Astrocyte (in vitro differentiated cells and primary cell): ENCODE measurements at regions not wholly inside any gene's neighbourhood (a gene's known extent, or its start where the extent isn't known, plus 50 kb on each side); places are given as distances from the start of the nearest gene placed in this dataset.
"Not testable (repeated sequence)": the region's sequence is repeated elsewhere in the genome, so short reads cannot be mapped to it uniquely, and the experiment has no call there.

ENCODE experiments used
- DNase-seq: peaks from one replicate; pipeline ENCODE4 v3.0.0-alpha.2; 2010; ENCODE audit warnings: low read depth
- FAIRE-seq: peaks from 2 replicates; lab custom pipeline; 2011; peaks lifted over from hg19 to GRCh38; lab: Jason Lieb, UNC
- H2AFZ ChIP-seq: 2 replicates; pipeline ENCODE4 v1.6.0; 2012; ENCODE audit warnings: low read depth, low read length, inconsistent platforms
- H3K27ac ChIP-seq: 2 replicates; pipeline ENCODE4 v1.5.1; 2011; ENCODE audit warnings: low read depth, low read length, inconsistent platforms
- H3K27me3 ChIP-seq: 2 replicates; pipeline ENCODE4 v1.6.0; 2011; ENCODE audit warnings: low read length, inconsistent platforms; ENCODE audit not compliant: insufficient read depth
- H3K36me3 ChIP-seq: 2 replicates; pipeline ENCODE4 v1.5.1; 2011; ENCODE audit warnings: low read length, inconsistent platforms; ENCODE audit not compliant: insufficient read depth
- H3K4me1 ChIP-seq: 2 replicates; pipeline ENCODE4 v1.5.1; 2011; ENCODE audit warnings: low read length, inconsistent platforms; ENCODE audit not compliant: insufficient read depth
- H3K4me2 ChIP-seq: 2 replicates; pipeline ENCODE4 v1.6.0; 2012; ENCODE audit warnings: low read length, inconsistent platforms
- H3K4me3 ChIP-seq: 2 replicates; pipeline ENCODE4 v1.5.1; 2011; ENCODE audit warnings: low read depth, mild to moderate bottlenecking, low read length, inconsistent platforms; ENCODE audit not compliant: insufficient read depth
- H3K79me2 ChIP-seq: 2 replicates; pipeline ENCODE4 v1.6.0; 2012; ENCODE audit warnings: mild to moderate bottlenecking, low read length, inconsistent platforms; ENCODE audit not compliant: insufficient read depth
- H3K9ac ChIP-seq: 2 replicates; pipeline ENCODE4 v1.6.0; 2012; ENCODE audit warnings: mild to moderate bottlenecking, low read length, inconsistent platforms
- H3K9me3 ChIP-seq: 2 replicates; pipeline ENCODE4 v1.5.1; 2012; ENCODE audit warnings: low read depth, mild to moderate bottlenecking, low read length, inconsistent platforms; ENCODE audit not compliant: insufficient read depth
- H4K20me1 ChIP-seq: 2 replicates; pipeline ENCODE4 v1.6.0; 2012; ENCODE audit warnings: low read length, inconsistent platforms; ENCODE audit not compliant: insufficient read depth
- H3K27ac Mint-ChIP-seq: one replicate; pipeline ENCODE4 v1.8.0; 2021; ENCODE audit warnings: mild to moderate bottlenecking, mixed read lengths; ENCODE audit not compliant: unreplicated experiment
- H3K27me3 Mint-ChIP-seq: one replicate; pipeline ENCODE4 v1.8.0; 2021; ENCODE audit warnings: low read depth, mixed read lengths; ENCODE audit not compliant: unreplicated experiment
- H3K36me3 Mint-ChIP-seq: one replicate; pipeline ENCODE4 v1.8.0; 2021; ENCODE audit warnings: low read depth, mixed read lengths; ENCODE audit not compliant: unreplicated experiment
- H3K4me1 Mint-ChIP-seq: one replicate; pipeline ENCODE4 v1.8.0; 2021; ENCODE audit warnings: low read depth, mixed read lengths; ENCODE audit not compliant: unreplicated experiment
- H3K4me3 Mint-ChIP-seq: one replicate; pipeline ENCODE4 v1.8.0; 2021; ENCODE audit warnings: mild to moderate bottlenecking, moderate library complexity, mixed read lengths; ENCODE audit not compliant: unreplicated experiment
- H3K9me3 Mint-ChIP-seq: one replicate; pipeline ENCODE4 v1.8.0; 2021; ENCODE audit warnings: mild to moderate bottlenecking, mixed read lengths; ENCODE audit not compliant: unreplicated experiment
- CTCF ChIP-seq: IDR thresholded peaks from 2 replicates; pipeline ENCODE4 v1.5.1; 2011; ENCODE audit warnings: low read depth, mild to moderate bottlenecking, inconsistent platforms, low read length, moderate library complexity; ENCODE audit not compliant: insufficient read depth
- EZH2 ChIP-seq: IDR thresholded peaks from 2 replicates; pipeline ENCODE4 v1.6.1; 2012; ENCODE audit warnings: mild to moderate bottlenecking, low read length, inconsistent platforms; ENCODE audit not compliant: insufficient read depth

- no peak overlapping the region for H3K27ac ChIP-seq
- Mint-ChIP-seq H3K27ac (no peak overlapping the region), H3K36me3 (no peaks in the 10 kb centered on the region), H3K4me1 (peaks cover 10% of the 10 kb centered on the region), H3K4me3 (no peak overlapping the region), H3K9me3 (no peaks in the 10 kb centered on the region), H3K27me3 (peaks cover 4% of the 10 kb centered on the region)
- no peak for TF ChIP-seq CTCF
- TF ChIP-seq EZH2 = no peak
- no peaks in the 10 kb centered on the region for H4K20me1 ChIP-seq
- H3K36me3 ChIP-seq = no peaks in the 10 kb centered on the region
- H3K79me2 ChIP-seq = no peaks in the 10 kb centered on the region
- H3K4me2 ChIP-seq = no peak overlapping the region
- FAIRE-seq (no peak), DNase-seq (no peak)
- H3K4me3 ChIP-seq = no peak overlapping the region
- no peaks in the 10 kb centered on the region for H3K9me3 ChIP-seq
- no peaks in the 10 kb centered on the region for H3K27me3 ChIP-seq
- H2AFZ ChIP-seq = no peak overlapping the region
- H3K9ac ChIP-seq = no peak overlapping the region
- H3K4me1 ChIP-seq = no peaks in the 10 kb centered on the region
These were observed 217.9 kb downstream of the RHOU start for GRCh38 chr1:228953207-228953606.

GRCh38 chr1:228953808-228954207 is 218.5 kb downstream of the RHOU start:
- H3K36me3 Mint-ChIP-seq, FAIRE-seq: not testable (repeated sequence)

GRCh38 chr1:228955691-228956090 is 220.4 kb downstream of the RHOU start:
- Histone ChIP-seq H4K20me1 (no peaks in the 10 kb centered on the region), H3K36me3 (no peaks in the 10 kb centered on the region), H2AFZ (no peak overlapping the region), H3K79me2 (no peaks in the 10 kb centered on the region), H3K27ac (no peak overlapping the region), H3K27me3 (no peaks in the 10 kb centered on the region), H3K4me1 (no peaks in the 10 kb centered on the region), H3K4me2 (no peak overlapping the region), H3K9me3 (no peaks in the 10 kb centered on the region), H3K9ac (no peak overlapping the region), H3K4me3 (no peak overlapping the region)
- Mint-ChIP-seq H3K27ac (no peak overlapping the region), H3K4me1 (peaks cover 11% of the 10 kb centered on the region), H3K4me3 (no peak overlapping the region), H3K9me3 (no peaks in the 10 kb centered on the region), H3K36me3 (no peaks in the 10 kb centered on the region), H3K27me3 (peaks cover 6% of the 10 kb centered on the region)
- DNase-seq = peak; percentile 75
- TF ChIP-seq CTCF = no peak
- TF ChIP-seq EZH2 = no peak
- peak; percentile 43 for FAIRE-seq

More at GRCh38 chr1:228953808-228954207, 218.5 kb downstream of the RHOU start:
- H3K27me3 ChIP-seq, H3K27me3 Mint-ChIP-seq, H3K9ac ChIP-seq, DNase-seq, H3K79me2 ChIP-seq, H3K4me1 ChIP-seq, H4K20me1 ChIP-seq, H3K4me2 ChIP-seq, H3K4me3 Mint-ChIP-seq, H3K27ac Mint-ChIP-seq, H3K9me3 Mint-ChIP-seq, H3K4me3 ChIP-seq, H3K27ac ChIP-seq, H3K9me3 ChIP-seq, H2AFZ ChIP-seq, H3K36me3 ChIP-seq: not testable (repeated sequence)
- H3K4me1 Mint-ChIP-seq = peaks cover 11% of the 10 kb centered on the region
